Medulla oblongata (tissue), 1 donor: ENCODE measurements at regions not wholly inside any gene's neighbourhood (a gene's known extent, or its start where the extent isn't known, plus 50 kb on each side); places are given as distances from the start of the nearest gene placed in this dataset.
"Not testable (repeated sequence)": the region's sequence is repeated elsewhere in the genome, so short reads cannot be mapped to it uniquely, and the experiment has no call there.

Source experiments
- DNase-seq: peaks from one replicate; pipeline ENCODE4 v3.0.0-alpha.2; 2015; ENCODE audit errors: extremely low spot score

DNA sequence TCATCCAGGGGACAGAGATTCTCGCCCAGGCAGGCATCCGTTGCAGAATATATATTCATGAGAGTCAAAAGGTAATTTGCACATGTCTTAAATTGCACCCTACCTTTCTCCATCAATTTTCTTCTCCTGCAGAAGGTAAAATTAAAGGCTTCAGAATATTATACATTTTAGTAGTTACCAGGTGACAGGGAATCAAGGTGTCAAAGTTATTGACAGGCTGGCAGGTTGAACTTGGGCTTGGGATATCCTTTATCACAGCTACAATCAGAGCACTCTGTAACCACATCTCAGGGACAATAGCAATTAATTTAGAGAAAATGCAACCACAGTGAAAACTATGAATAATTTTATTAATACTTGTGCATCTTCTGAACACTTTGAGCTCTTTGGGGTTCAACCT is 66.9 kb upstream of the GSC start:
- no peak for DNase-seq

DNA sequence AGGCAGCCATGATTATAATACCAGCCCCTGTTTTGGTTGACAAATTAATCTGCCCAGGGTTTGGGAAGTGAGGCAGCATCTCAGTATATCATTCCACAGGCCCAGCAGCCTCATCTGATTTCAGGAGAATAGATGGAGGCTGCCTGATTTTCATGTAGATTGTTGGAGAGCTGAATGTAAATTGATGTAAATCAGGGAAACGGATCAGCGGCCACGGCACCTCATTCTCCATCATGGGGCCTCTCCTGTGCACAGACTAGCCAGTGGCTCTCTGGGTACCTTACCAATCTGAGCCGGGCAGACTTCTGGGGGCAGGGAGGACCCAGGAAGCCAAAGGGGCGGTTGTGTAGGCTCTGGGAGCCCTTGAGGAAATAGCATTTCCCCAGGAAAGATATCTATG is 63.7 kb upstream of the GSC start:
- DNase-seq: no peak

GRCh38 chr14:94831085-94831484 is 61.2 kb upstream of the GSC start:
- no peak for DNase-seq

DNA sequence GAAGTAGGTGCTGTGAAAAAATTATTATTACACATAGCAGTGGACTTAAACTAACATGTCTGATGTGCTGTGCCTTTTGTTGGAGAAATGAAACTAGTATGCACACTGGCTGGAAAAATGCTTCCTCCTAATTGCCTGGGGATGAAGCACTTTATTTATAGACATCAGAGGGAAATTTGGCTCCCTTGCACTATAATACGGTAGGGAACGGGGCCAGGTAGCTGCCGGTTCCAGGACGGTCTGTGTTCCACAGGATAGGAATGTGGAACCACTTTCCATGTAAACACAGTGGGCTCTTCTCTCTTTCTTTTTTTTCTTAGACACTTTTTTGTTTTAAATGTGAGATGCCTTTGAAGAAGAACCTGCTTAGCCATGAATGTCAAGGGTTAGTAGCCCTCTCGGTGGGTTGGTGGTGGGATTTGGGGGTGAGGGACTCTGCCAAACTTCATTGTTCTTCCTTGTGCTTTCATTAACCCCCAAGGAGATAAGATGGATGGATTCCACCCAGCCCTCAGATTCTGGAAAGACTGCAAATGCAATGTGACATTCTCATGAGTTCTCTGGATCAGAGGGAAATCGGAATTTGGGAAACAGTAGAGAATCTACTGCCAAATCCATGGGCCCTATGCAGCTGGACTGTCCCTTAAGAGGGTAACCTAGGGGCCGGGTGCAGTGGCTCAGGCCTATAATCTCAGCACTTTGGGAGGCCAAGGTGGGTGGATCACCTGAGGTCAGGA is 58.0 kb upstream of the GSC start:
- DNase-seq: no peak

GRCh38 chr14:94826774-94827173 is 56.9 kb upstream of the GSC start:
- DNase-seq: no peak

DNA sequence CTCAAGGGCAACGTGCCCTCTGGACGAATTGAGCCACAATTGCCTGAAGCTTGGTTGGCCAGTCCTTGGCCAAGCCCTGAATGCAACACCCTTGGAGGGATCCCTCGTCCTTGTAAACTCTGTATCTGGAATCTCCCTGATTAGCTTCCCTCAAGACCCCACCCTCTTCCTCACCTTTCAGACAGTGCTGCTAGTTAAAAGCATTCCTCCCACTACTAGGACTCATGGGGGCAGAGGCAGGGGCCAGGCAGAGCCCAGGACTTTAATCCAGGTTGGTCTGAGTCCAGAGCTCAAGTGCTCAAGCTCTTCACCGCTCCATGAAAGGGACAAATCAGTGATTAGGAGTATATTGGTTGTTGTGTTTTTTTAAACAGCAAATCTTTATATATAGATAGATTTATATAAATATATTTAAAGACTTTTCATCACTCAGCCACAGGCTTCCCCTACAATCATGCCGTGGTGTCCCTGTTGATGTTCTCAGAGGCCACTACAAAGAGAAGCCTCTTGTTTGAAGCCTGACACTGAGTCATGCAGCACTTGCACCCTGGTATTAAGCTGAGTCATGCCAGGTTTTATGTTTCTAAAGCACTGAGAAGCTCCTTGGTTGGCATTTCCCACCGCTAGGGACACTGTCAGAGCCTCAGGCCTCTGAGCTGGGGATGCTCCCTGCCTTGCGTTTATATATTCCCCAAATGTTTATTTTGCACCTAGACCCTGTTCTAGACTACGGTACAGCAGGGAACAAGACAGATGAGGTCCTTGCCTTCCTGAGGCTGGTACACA is 53.8 kb upstream of the GSC start:
- peak; percentile 19 for DNase-seq

DNA sequence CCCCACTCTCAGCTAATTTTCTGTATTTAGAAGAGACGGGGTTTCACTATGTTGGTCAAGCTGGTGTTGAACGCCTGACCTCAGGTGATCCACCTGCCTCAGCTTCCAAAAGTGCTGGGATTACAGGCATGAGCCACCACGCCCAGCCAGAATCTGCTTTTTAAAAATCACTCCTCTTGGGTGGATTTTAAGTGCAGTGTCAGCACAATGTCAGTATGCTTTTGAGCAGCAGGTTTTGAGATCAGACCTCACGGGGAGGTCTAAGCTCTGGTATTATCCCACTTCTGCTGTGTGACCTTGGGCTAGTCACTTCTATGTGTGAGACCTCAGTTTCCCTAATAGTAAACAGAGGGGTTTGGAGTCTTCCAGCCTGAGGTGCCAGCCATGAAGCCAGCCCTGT is 51.8 kb upstream of the GSC start:
- no peak for DNase-seq

GRCh38 chr14:94820932-94821331 is 51.0 kb upstream of the GSC start:
- not testable (repeated sequence) for DNase-seq
